ENCODE measurements at regions not wholly inside any gene's neighbourhood (a gene's known extent, or its start where the extent isn't known, plus 50 kb on each side); places are given as distances from the start of the nearest gene placed in this dataset.

GRCh38 chr3:72341920-72342319 is 506.3 kb downstream of the SHQ1 start:
- H3K27me3 Mint-ChIP-seq: no peaks in the 10 kb centered on the region
- POLR2A ChIA-PET: no interaction called here

DNA sequence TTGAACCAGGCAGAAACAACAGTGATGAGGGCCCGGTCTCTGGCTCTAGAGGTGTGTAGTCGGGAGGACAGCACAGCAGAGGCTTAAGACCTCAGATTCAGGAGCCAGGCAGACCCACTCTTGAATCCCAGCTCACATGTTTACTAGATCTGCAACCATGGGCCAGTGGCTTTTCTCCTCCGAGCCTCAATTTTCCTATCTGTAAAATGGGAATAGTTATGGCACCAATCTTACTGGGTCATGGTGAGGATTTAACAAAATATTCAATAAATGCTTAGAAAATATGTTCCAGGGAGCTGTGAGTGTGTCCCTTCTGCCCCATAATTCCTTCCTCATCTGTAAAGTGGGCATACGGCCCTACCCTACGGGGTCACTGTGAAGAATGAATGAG is 506.9 kb downstream of the SHQ1 start:
- Mint-ChIP-seq H3K27me3 (no peaks in the 10 kb centered on the region), H3K4me1 (peaks cover 45% of the 10 kb centered on the region), H3K4me3 (no peak overlapping the region), H3K27ac (no peak overlapping the region), H3K9me3 (no peaks in the 10 kb centered on the region), H3K36me3 (ENCODE audit: low read depth) (no peaks in the 10 kb centered on the region)
- ChIA-PET POLR2A (no interaction called here), CTCF (no interaction called here)
- no peak for DNase-seq

More at GRCh38 chr3:72341920-72342319, 506.3 kb downstream of the SHQ1 start:
- Mint-ChIP-seq H3K4me3 (no peak overlapping the region), H3K9me3 (no peaks in the 10 kb centered on the region), H3K4me1 (peaks cover 50% of the 10 kb centered on the region), H3K36me3 (ENCODE audit: low read depth) (no peaks in the 10 kb centered on the region), H3K27ac (no peak overlapping the region)
- DNase-seq: no peak
- CTCF ChIA-PET: no interaction called here

DNA sequence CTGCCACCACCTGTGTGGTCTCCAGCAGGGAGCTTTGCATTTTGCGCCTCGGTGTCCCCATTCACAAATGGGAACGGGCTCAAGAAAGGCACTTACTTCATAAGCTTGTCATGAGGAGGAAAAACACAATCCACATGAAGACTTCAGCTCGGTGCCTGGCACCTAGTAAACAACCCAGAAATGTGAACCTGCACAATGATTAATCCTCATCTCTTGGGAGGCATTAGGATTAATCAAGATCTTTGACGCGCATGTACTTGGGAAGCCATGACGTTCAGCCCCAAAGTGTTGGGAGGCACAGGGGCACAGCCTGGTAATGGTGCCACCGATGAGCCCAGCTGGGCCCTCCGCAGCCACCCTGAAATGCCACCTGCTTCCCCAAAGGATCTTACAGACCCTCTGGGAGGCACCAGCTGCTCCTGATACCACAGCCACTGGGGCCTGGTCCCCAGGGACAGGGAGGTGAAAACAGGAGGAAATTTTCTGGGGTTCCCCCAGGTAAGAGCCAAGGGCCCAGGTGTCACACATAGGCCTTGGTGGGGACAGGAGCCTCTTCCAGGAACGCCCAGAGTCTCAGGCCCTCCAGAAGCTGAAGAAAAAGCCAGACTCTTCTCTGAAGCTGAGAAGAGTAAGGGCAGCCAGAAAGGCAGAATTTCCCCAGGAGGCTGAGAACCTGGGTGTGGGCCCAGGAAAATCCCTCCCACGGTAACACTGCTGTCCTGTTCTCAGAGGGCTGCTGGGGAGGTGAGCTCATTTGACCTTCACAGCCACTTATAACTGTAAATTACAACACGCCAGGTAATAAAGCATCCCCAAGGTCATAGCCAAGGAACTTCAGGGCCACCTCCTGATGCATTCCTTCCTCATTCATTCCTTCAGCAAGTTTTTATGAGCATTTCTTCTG is 507.5 kb downstream of the SHQ1 start:
- no peaks in the 10 kb centered on the region for H3K36me3 Mint-ChIP-seq (ENCODE audit: low read depth)
- H3K9me3 Mint-ChIP-seq: no peaks in the 10 kb centered on the region
- POLR2A ChIA-PET: no interaction called here
- no peaks in the 10 kb centered on the region for H3K27me3 Mint-ChIP-seq
- no peak overlapping the region for H3K4me3 Mint-ChIP-seq
- CTCF ChIA-PET: no interaction called here
- peaks cover 38% of the 10 kb centered on the region for H3K4me1 Mint-ChIP-seq
- H3K27ac Mint-ChIP-seq: no peak overlapping the region
- DNase-seq: no peak

GRCh38 chr3:72340056-72340455 is 508.2 kb downstream of the SHQ1 start:
- no peak overlapping the region for H3K27ac Mint-ChIP-seq
- ChIA-PET CTCF (no interaction called here), POLR2A (no interaction called here)
- no peaks in the 10 kb centered on the region for H3K27me3 Mint-ChIP-seq
- no peak overlapping the region for H3K4me3 Mint-ChIP-seq
- peaks cover 31% of the 10 kb centered on the region for H3K4me1 Mint-ChIP-seq
- H3K36me3 Mint-ChIP-seq (ENCODE audit: low read depth): no peaks in the 10 kb centered on the region
- no peaks in the 10 kb centered on the region for H3K9me3 Mint-ChIP-seq
- no peak for DNase-seq

- no peaks in the 10 kb centered on the region for H3K36me3 Mint-ChIP-seq (ENCODE audit: low read depth)
- peaks cover 27% of the 10 kb centered on the region for H3K4me1 Mint-ChIP-seq
- no peak for DNase-seq
- POLR2A ChIA-PET: no interaction called here
- H3K27ac Mint-ChIP-seq: no peak overlapping the region
- no peak overlapping the region for H3K4me3 Mint-ChIP-seq
- H3K9me3 Mint-ChIP-seq: no peaks in the 10 kb centered on the region
- CTCF ChIA-PET: no interaction called here
- no peaks in the 10 kb centered on the region for H3K27me3 Mint-ChIP-seq
Observed at GRCh38 chr3:72339670-72340030, 508.6 kb downstream of the SHQ1 start.

GRCh38 chr3:72338942-72339669 is 509.1 kb downstream of the SHQ1 start:
- POLR2A ChIA-PET: no interaction called here
- no peak overlapping the region for H3K4me3 Mint-ChIP-seq

DNA sequence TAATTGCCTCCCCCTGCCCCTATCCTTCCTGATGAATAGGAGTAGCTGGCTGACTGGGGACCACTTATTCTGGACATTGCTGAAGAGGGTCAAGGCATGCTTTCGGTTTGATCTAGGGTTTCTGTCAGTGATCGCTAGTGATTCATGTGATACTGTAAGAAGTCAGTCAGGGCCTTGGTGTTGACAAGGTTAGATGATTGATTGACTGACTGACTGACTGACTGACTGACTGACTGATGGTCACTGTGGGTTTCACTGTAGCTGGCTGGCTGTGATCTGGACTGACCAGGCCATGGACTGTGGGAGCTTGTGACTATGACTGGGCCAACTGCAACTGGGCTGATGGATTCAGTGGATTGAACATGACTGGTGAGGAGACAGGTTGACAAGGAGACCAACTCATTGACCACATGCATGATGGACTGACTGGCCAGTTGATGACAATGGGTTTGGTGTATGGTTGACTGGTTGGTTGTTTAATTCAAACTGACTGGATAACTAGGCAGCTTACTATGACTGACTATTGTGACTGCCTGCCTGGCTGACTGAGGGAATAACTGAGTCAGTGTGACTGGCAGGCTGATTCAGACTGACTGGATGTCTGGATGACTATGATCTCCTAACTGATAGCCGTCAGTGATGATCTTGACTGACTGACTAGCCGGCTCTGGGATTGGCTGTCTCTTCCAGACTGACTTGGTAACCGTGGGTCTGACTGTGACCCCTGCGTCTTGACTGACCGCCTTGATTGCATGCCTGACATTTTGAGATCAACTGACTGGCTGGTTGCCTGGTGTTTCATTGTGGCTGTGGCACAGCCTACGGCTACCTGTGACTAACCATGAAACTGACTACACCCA is 509.9 kb downstream of the SHQ1 start:
- H3K4me3 Mint-ChIP-seq: no peak overlapping the region
- H3K36me3 Mint-ChIP-seq (ENCODE audit: low read depth): no peaks in the 10 kb centered on the region
- no peaks in the 10 kb centered on the region for H3K27me3 Mint-ChIP-seq
- DNase-seq: no peak
- H3K27ac Mint-ChIP-seq: no peak overlapping the region
- POLR2A ChIA-PET: no interaction called here
- peaks cover 14% of the 10 kb centered on the region for H3K4me1 Mint-ChIP-seq
- H3K9me3 Mint-ChIP-seq: no peaks in the 10 kb centered on the region
- CTCF ChIA-PET: no interaction called here

More at GRCh38 chr3:72338942-72339669, 509.1 kb downstream of the SHQ1 start:
- Mint-ChIP-seq H3K4me1 (peaks cover 22% of the 10 kb centered on the region), H3K27ac (no peak overlapping the region), H3K9me3 (no peaks in the 10 kb centered on the region), H3K36me3 (ENCODE audit: low read depth) (no peaks in the 10 kb centered on the region), H3K27me3 (no peaks in the 10 kb centered on the region)
- DNase-seq: peak; percentile 48
- CTCF ChIA-PET: no interaction called here

DNA sequence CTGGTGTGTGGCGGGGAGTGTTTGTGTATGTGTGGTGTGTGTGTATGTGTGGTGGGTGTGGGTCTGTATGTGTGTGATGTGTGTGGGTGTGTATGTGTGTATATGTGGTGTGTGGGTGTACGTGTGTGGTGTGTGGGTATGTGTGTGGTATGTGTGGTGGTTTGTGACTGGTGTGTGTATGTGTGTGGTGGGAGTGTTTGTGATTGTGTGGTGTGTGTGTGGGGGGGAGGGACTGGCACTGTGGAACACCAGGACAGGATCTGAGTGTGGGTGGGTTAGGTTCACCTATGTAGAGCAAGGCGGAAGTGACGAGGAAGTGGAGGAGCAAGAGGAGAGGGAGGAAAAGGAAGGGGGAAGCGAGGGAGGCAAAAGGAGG is 510.8 kb downstream of the SHQ1 start:
- CTCF ChIA-PET: no interaction called here
- DNase-seq: no peak
- POLR2A ChIA-PET: no interaction called here
- Mint-ChIP-seq H3K27ac (no peak overlapping the region), H3K9me3 (no peaks in the 10 kb centered on the region), H3K4me3 (no peak overlapping the region), H3K27me3 (no peaks in the 10 kb centered on the region), H3K36me3 (ENCODE audit: low read depth) (no peaks in the 10 kb centered on the region), H3K4me1 (peaks cover 6% of the 10 kb centered on the region)

DNA sequence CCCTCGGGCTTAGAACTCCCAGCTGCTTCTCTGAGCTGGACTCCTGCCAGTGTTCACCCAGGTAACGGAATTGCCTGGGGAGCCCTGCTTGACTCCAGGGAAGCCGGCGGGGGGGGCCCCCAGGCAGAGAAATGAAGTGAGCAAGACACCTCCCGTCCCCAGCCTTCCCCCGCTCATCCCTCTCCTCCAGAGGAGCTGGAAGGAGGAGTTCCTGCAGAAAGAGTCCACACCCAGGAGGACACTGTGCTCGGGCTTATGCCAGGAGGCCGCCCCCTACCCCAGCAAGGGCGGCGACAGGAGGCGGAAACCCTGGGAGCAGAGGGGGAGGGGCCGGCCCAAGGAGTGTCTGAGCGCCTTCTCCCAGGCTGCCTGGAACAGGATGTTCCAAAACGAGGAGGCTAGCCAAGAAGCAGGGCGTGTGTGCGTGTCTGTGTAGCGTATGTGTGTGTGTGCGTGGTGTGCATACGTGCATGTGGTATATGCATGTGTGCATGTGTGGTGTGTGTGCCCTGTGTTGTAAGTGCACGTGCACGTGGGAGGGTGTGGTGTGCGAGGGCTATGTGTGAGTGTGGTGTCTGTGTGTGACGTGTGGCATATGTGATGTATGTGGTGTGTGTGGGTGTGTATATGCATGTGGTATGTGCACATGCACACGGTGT is 511.3 kb downstream of the SHQ1 start:
- POLR2A ChIA-PET: no interaction called here
- H3K36me3 Mint-ChIP-seq (ENCODE audit: low read depth): no peaks in the 10 kb centered on the region
- no peak overlapping the region for H3K4me3 Mint-ChIP-seq
- CTCF ChIA-PET: no interaction called here
- H3K27me3 Mint-ChIP-seq: peaks cover 2% of the 10 kb centered on the region
- no peak for DNase-seq
- H3K4me1 Mint-ChIP-seq: peaks cover 4% of the 10 kb centered on the region
- no peak overlapping the region for H3K27ac Mint-ChIP-seq
- H3K9me3 Mint-ChIP-seq: no peaks in the 10 kb centered on the region

GRCh38 chr3:72336114-72336651 is 512.1 kb downstream of the SHQ1 start:
- Mint-ChIP-seq H3K4me3 (no peak overlapping the region), H3K27me3 (peaks cover 2% of the 10 kb centered on the region), H3K4me1 (peaks cover under 1% of the 10 kb centered on the region), H3K27ac (no peak overlapping the region), H3K36me3 (ENCODE audit: low read depth) (no peaks in the 10 kb centered on the region), H3K9me3 (no peaks in the 10 kb centered on the region)
- DNase-seq: no peak
- CTCF ChIA-PET: no interaction called here
- POLR2A ChIA-PET: no interaction called here

GRCh38 chr3:72335458-72336095 is 512.7 kb downstream of the SHQ1 start:
- no peaks in the 10 kb centered on the region for H3K9me3 Mint-ChIP-seq
- DNase-seq: no peak
- H3K4me1 Mint-ChIP-seq: no peaks in the 10 kb centered on the region
- H3K27ac Mint-ChIP-seq: no peak overlapping the region
- ChIA-PET CTCF (interaction anchor here (0.5 kb wide), 1 partner anchor 161 kb away, joined by 3 read pairs; no protein-coding TSS in a partner anchor), POLR2A (no interaction called here)
- no peaks in the 10 kb centered on the region for H3K36me3 Mint-ChIP-seq (ENCODE audit: low read depth)
- H3K27me3 Mint-ChIP-seq: peaks cover 2% of the 10 kb centered on the region
- H3K4me3 Mint-ChIP-seq: no peak overlapping the region

- ChIA-PET POLR2A (no interaction called here), CTCF (interaction anchor here (0.5 kb wide), 1 partner anchor 161 kb away, joined by 3 read pairs; no protein-coding TSS in a partner anchor)
- Mint-ChIP-seq H3K4me3 (no peak overlapping the region), H3K27ac (no peak overlapping the region), H3K4me1 (no peaks in the 10 kb centered on the region), H3K36me3 (ENCODE audit: low read depth) (no peaks in the 10 kb centered on the region), H3K9me3 (no peaks in the 10 kb centered on the region), H3K27me3 (peaks cover 4% of the 10 kb centered on the region)
- DNase-seq: no peak
Observed at GRCh38 chr3:72334681-72335457, 513.4 kb downstream of the SHQ1 start.
